GM12878 (cell line): ENCODE measurements at regions not wholly inside any gene's neighbourhood (a gene's known extent, or its start where the extent isn't known, plus 50 kb on each side); places are given as distances from the start of the nearest gene placed in this dataset.

Experiments used
- ATAC-seq: fragments of 200-7000 bp; cut with Tn5 transposase; 3 replicates; pipeline ENCODE4 v1.9.1; 2020; ENCODE audit warnings: mild to moderate bottlenecking, moderate library complexity
- BruUV-seq: library from RNA; stranded (reverse); fragments of 400-500 nt; replicated peaks from 2 replicates; lab custom pipeline; 2021; lab: Mats Ljungman, UMichigan
- CTCF ChIA-PET: fragments of 300-600 bp; sonication (Branson Sonifier 250); formaldehyde crosslinking; extraction: SDS; loops from one replicate; lab custom pipeline; 2021; ENCODE audit warnings: inconsistent platforms; lab: Yijun Ruan, JAX
- POLR2A ChIA-PET: fragments of 350-600 bp; formaldehyde crosslinking; extraction: SDS; loops from one replicate; lab custom pipeline; 2021; ENCODE audit warnings: inconsistent platforms; lab: Charles Lee
- RAD21 ChIA-PET: fragments of 300-600 bp; sonication (Branson Sonifier 250); formaldehyde crosslinking; loops from one replicate; lab custom pipeline; 2023; ENCODE audit warnings: antibody characterized with exemption; ENCODE audit not compliant: unreplicated experiment; lab: Charles Lee
- SMC1A ChIA-PET: fragments of 300-600 bp; sonication (Branson Sonifier 250); formaldehyde crosslinking; loops from one replicate; lab custom pipeline; 2023; ENCODE audit not compliant: unreplicated experiment, uncharacterized antibody; lab: Charles Lee
- DNase-seq: peaks from one replicate; pipeline ENCODE4 v3.0.0-alpha.2; 2011; ENCODE audit warnings: low read depth, low spot score
- FAIRE-seq: peaks from 3 replicates; lab custom pipeline; 2011; peaks lifted over from hg19 to GRCh38; lab: Jason Lieb, UNC
- H2AFZ ChIP-seq: 2 replicates; pipeline ENCODE4 v1.6.0; 2011; ENCODE audit warnings: low read depth, low read length, control low read depth; ENCODE audit not compliant: control insufficient read depth
- H3K27ac ChIP-seq: 2 replicates; pipeline ENCODE4 v1.5.1; 2011; ENCODE audit warnings: control low read depth; ENCODE audit not compliant: control insufficient read depth, insufficient read depth
- H3K27me3 ChIP-seq, 2 experiments: replicated peaks in 1 of 2; 2 replicates each; pipeline versions ENCODE4 v1.6.0 to v1.6.1; 2011; ENCODE audit warnings: low read length in 1 of 2; ENCODE audit not compliant: control insufficient read depth in 2 of 2, insufficient read depth in 2 of 2
- H3K36me3 ChIP-seq, 2 experiments: 2 replicates each; pipeline ENCODE4 v1.5.1; 2011; ENCODE audit warnings: low read length in 1 of 2; ENCODE audit not compliant: control insufficient read depth in 2 of 2, insufficient read depth in 2 of 2
- H3K4me1 ChIP-seq: 2 replicates; pipeline ENCODE4 v1.6.1; 2011; ENCODE audit warnings: mild to moderate bottlenecking, low read length, moderate library complexity, mixed read lengths; ENCODE audit not compliant: control insufficient read depth, insufficient read depth
- H3K4me2 ChIP-seq: 2 replicates; pipeline ENCODE4 v1.6.0; 2011; ENCODE audit warnings: control low read depth; ENCODE audit not compliant: control insufficient read depth, insufficient read depth
- H3K4me3 ChIP-seq: fragments of 200-600 bp; sonication (generic); 2 replicates; pipeline ENCODE4 v1.5.1; 2016
- H3K79me2 ChIP-seq: 2 replicates; pipeline ENCODE4 v1.6.0; 2011; ENCODE audit warnings: low read length; ENCODE audit not compliant: control insufficient read depth, insufficient read depth
- H3K9ac ChIP-seq: 2 replicates; pipeline ENCODE4 v1.8.0; 2011; ENCODE audit warnings: low read length, control low read depth, mixed read lengths; ENCODE audit not compliant: control insufficient read depth, insufficient read depth
- H3K9me3 ChIP-seq: replicated peaks from 3 replicates; pipeline ENCODE4 v1.5.1; 2011; ENCODE audit warnings: mild to moderate bottlenecking, low read length; ENCODE audit not compliant: control insufficient read depth, insufficient read depth
- H4K20me1 ChIP-seq: 2 replicates; pipeline ENCODE4 v1.6.0; 2011; ENCODE audit not compliant: control insufficient read depth, insufficient read depth
- CREB1 ChIP-seq: IDR thresholded peaks from 2 replicates; pipeline ENCODE4 v1.6.1; 2012; ENCODE audit warnings: low read depth, mild to moderate bottlenecking, inconsistent platforms
- E4F1 ChIP-seq: fragments of 450-650 bp; IDR thresholded peaks from 2 replicates; pipeline ENCODE4 v1.6.1; 2018; ENCODE audit warnings: borderline replicate concordance, mild to moderate bottlenecking; ENCODE audit not compliant: partially characterized antibody
- EED ChIP-seq: sonication (generic); IDR thresholded peaks from 2 replicates; pipeline ENCODE4 v1.6.1; 2016; ENCODE audit warnings: antibody characterized with exemption, low read depth
- NFXL1 ChIP-seq: fragments of 450-650 bp; IDR thresholded peaks from 2 replicates; pipeline ENCODE4 v1.6.1; 2017; ENCODE audit warnings: antibody characterized with exemption, mild to moderate bottlenecking, borderline replicate concordance
- PAX8 ChIP-seq: fragments of 450-650 bp; IDR thresholded peaks from 2 replicates; pipeline ENCODE4 v1.6.1; 2017; ENCODE audit warnings: mild to moderate bottlenecking, moderate library complexity
- SMAD5 ChIP-seq: IDR thresholded peaks from 2 replicates; pipeline ENCODE4 v1.6.1; 2016; ENCODE audit warnings: antibody characterized with exemption, low read depth
- WGBS: methylation state at CpG from one replicate; pipeline ENCODE4 v1.1.6; 2016; ENCODE audit warnings: low lambda C conversion rate; ENCODE audit not compliant: insufficient replicate concordance, insufficient coverage; ENCODE audit errors: missing lambda C conversion rate; 5-methylcytosine and 5-hydroxymethylcytosine counted together
- in situ Hi-C: fragments of 300-500 bp; cut with MboI; formaldehyde crosslinking; loops from 9 replicates; pipeline ENCODE4 v1.14.3; 2018; ENCODE audit warnings: mixed read lengths
- intact Hi-C: fragments of 100-400 bp; cut with micrococcal nuclease; formaldehyde crosslinking; loops from one replicate; pipeline ENCODE4 v1.14.2; 2022; ENCODE audit not compliant: unreplicated experiment

- Histone ChIP-seq H3K36me3 (no peaks in the 10 kb centered on the region), H3K79me2 (no peaks in the 10 kb centered on the region), H3K4me2 (no peak overlapping the region), H4K20me1 (no peaks in the 10 kb centered on the region; the same call in 1 of the 2 replicates), H3K4me1 (no peaks in the 10 kb centered on the region), H2AFZ (no peak overlapping the region), H3K27me3 (peaks cover 0 to 5% of the 10 kb centered on the region in 2 experiments; a peak in 2 of 4 replicates), H3K9me3 (no peaks in the 10 kb centered on the region), H3K27ac (no peak overlapping the region), H3K4me3 (no peak overlapping the region), H3K9ac (no peak overlapping the region)
- no peak for FAIRE-seq
- ChIA-PET SMC1A (interaction anchor here (1.1 kb wide), 1 partner anchor 11 kb away, joined by 3 read pairs; no protein-coding TSS in a partner anchor), CTCF (interaction anchor here (0.7 kb wide), 1 partner anchor 37 kb away, joined by 3 read pairs; no protein-coding TSS in a partner anchor), RAD21 (no interaction called here), POLR2A (no interaction called here)
- ATAC-seq, result no peak
- in situ Hi-C loops (no loop called here), intact Hi-C loops (no loop called here)
- DNase-seq, result no peak
- no peak for TF ChIP-seq SMAD5
- no peak for TF ChIP-seq NFXL1
- no peak for TF ChIP-seq CREB1
- TF ChIP-seq E4F1, result no peak
- TF ChIP-seq EED, result no peak
- no peak for TF ChIP-seq PAX8
- BruUV-seq, result no TSS peak
- 30% methylated on average over 8 of the region's 8 CpGs for WGBS
Measured at GRCh38 chr17:5757314-5757907, 173.1 kb upstream of the NLRP1 start.
